T-helper 17 cell (primary cell): ENCODE measurements at regions not wholly inside any gene's neighbourhood (a gene's known extent, or its start where the extent isn't known, plus 50 kb on each side); places are given as distances from the start of the nearest gene placed in this dataset.

Experiments used
- ATAC-seq: fragments of 150-1000 bp; cut with Tn5 transposase; 2 replicates; pipeline ENCODE4 v1.10.0; 2021; ENCODE audit warnings: mild to moderate bottlenecking, moderate library complexity
- DNase-seq, 3 donors: peaks; one replicate each; pipeline versions ENCODE4 v3.0.0 to v3.0.0-alpha.2; 2020 to 2021
- H3K9me3 ChIP-seq: one replicate; pipeline ENCODE4 v1.7.0; 2013; ENCODE audit warnings: low read length, mild to moderate bottlenecking; ENCODE audit not compliant: control insufficient read depth, poor library complexity, severe bottlenecking
- H3K27ac Mint-ChIP-seq: one replicate; pipeline ENCODE4 v1.8.0; 2022; ENCODE audit warnings: mild to moderate bottlenecking, moderate library complexity, mixed read lengths
- H3K27me3 Mint-ChIP-seq: one replicate; pipeline ENCODE4 v1.8.0; 2022; ENCODE audit warnings: mixed read lengths
- H3K36me3 Mint-ChIP-seq: one replicate; pipeline ENCODE4 v1.8.0; 2022; ENCODE audit warnings: low read depth, mixed read lengths
- H3K4me1 Mint-ChIP-seq: one replicate; pipeline ENCODE4 v1.8.0; 2022; ENCODE audit warnings: mild to moderate bottlenecking, mixed read lengths
- H3K4me3 Mint-ChIP-seq: one replicate; pipeline ENCODE4 v1.8.0; 2022; ENCODE audit warnings: mild to moderate bottlenecking, moderate library complexity, mixed read lengths

DNA sequence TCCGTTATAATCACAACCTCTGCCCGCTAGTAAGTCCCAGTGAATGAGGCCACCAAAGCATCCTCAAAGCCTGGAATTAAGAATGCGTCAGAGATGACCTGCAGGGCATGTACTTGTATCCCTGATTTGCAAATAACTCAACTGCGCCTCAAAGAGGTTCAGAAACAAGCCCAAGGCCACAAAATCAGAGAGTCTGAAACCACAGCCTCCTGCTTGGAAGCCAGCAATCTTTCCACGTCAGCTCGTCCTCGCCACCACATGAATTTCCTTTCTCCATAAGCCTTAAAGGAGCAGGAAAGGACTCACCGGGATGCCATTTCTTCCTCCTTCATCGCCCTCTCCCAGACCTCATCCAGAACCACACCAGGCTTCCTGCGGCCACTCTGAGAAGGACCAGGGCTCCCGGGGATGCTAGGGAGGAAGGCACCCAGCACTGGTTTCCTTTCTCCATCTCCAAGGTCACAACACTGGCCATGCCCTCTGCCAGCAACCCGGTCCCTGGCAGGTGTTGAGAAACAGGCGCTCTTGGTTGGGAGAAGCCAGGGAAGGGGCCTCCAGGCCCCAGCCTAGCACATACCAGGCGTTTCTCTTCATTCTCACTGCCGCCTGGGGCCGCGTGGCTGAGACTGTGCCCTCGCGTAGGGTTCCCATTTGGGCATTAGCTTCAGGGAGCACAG lies 191.2 kb upstream of the DIO3 start:
- Mint-ChIP-seq H3K27me3 (peaks cover 66% of the 10 kb centered on the region), H3K4me3 (no peak overlapping the region), H3K4me1 (no peaks in the 10 kb centered on the region), H3K27ac (no peak overlapping the region), H3K36me3 (peaks cover 4% of the 10 kb centered on the region)
- no peak for DNase-seq
- no peak for ATAC-seq
- no peaks in the 10 kb centered on the region for H3K9me3 ChIP-seq

DNA sequence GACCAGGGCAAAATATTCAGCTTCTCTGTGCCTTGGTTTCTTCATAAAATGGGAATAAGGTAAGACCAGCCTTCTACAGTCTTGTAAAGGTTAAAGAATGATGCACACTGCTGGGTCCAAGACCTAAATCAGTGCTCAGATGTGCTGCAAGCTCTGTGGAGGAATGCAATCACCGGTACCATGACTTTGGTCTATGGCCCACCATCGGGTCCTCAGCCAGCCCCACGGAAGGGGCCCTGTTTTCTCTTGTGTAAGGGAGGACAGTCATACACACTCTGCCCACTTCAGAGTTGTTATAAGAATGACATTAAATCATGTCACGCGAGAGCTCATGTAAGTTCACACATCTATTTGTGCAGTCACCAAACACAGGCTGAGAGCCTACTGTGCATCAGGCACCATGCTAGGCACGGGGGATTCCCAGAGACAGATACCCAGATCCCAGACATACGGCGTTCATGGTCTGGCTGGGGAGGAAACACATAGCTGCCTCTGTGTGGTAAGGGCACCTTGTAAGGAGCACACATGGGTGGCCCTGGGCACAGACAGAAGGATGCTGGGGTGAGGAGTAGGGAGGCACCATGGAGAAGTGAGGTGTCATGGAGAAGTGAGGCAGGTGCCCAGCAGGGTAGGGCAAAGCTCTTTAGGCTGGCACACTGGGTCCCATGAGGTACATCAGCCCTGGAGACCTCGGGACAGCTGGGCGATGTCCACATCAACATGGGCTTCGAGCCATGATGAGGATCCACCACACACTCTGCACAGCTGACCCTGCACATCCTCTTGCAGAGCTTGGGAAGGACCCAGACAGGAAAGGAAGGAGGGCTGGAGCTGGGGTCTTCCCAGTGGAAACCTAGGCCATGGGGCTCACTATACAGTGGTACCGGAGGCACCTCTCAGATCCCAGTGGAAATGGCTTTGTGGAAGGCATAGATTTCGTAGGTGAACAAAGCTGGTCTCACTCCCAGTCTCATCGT lies 190.4 kb upstream of the DIO3 start:
- H3K36me3 Mint-ChIP-seq = peaks cover 4% of the 10 kb centered on the region
- ATAC-seq = no peak
- H3K4me3 Mint-ChIP-seq = no peak overlapping the region
- H3K4me1 Mint-ChIP-seq = no peaks in the 10 kb centered on the region
- peaks cover 68% of the 10 kb centered on the region for H3K27me3 Mint-ChIP-seq
- no peak overlapping the region for H3K27ac Mint-ChIP-seq
- DNase-seq = no peak
- no peaks in the 10 kb centered on the region for H3K9me3 ChIP-seq

DNA sequence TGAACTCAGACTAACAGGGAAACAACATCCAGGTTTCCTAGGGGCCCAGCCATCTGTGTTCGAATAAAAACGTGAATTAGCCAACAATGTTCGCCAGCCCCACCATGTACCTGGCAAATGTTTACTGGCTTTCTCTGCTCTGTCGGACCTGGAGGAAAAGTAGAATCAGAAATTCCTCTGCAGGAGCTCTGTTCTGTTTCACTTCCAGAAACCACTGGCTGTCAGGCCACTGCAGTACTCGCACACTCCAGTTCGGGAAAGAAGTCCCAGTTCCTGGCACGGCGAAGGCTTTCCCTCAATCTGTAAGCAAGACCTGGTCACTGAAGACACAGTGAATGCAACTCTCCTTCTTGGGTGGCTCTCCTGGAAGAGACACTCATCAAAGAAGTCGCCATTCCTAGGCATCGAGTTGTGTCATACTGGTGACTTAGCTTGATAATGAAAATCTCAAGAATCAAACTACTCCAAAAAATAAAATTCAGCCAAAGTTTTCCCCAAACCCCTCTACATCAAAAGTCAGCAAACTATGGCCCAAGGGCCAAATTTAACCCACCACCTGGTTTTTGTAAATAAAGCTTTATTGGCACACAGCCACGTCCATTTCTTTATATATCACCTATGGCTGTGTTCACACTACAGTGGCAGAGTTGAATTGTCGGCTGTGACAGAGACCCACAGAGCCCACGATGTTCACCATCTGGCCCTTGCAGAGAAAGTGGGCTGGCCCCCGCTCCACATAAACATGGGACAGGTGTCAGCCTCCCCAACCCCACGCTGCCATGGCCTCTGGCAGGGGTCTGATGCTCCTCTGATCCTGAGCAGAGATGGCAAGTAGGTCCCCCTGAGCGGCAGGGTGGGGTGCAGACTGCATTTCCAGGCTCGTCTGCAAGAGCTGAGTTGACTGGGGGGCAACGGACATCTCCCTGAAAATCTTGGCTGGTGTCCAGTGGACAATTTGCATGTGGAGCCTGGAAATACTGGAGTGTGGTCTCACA lies 189.2 kb upstream of the DIO3 start:
- no peaks in the 10 kb centered on the region for H3K4me1 Mint-ChIP-seq
- H3K27ac Mint-ChIP-seq = no peak overlapping the region
- no peak overlapping the region for H3K4me3 Mint-ChIP-seq
- ATAC-seq (no peak), DNase-seq (no peak)
- peaks cover 4% of the 10 kb centered on the region for H3K36me3 Mint-ChIP-seq
- no peaks in the 10 kb centered on the region for H3K9me3 ChIP-seq
- H3K27me3 Mint-ChIP-seq = peaks cover 76% of the 10 kb centered on the region

DNA sequence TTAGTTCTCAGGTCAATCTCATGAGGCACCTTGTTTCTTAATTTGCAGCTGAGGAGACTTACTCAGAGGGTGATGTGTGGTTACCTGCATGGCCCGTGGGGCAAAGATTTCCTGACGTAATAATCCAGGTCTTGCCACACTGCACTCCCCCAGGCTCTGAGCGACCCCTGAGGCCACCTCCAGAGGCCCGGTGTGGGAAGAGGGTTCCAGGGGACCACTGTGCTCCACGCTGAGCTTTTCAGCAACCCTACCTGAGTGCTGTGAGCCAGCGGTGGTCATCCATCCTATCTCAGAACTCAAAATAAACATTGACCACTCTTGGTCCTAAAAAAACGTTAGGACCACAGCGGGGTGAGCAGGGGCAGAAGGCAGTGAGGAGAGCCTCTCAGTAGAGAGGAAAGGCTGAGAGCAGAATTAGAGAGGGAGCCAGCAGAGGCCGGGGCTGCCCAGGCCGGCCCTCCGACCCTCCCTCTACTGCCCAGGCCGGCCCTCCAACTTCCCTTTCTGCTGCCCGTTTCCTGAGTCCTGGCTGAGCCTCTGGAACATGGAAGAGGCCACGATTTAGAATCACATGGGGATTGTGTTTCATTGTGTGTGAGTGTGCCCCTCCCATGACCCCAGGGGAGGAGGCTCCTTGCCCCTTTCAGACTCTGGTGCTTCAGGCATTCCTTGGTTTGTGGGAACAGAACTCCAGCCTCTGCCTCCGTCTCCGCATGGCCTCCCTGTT lies 188.2 kb upstream of the DIO3 start:
- H3K36me3 Mint-ChIP-seq = peaks cover 4% of the 10 kb centered on the region
- no peaks in the 10 kb centered on the region for H3K9me3 ChIP-seq
- no peak overlapping the region for H3K27ac Mint-ChIP-seq
- H3K4me3 Mint-ChIP-seq = no peak overlapping the region
- ATAC-seq = no peak
- DNase-seq = no peak
- H3K4me1 Mint-ChIP-seq = no peaks in the 10 kb centered on the region
- H3K27me3 Mint-ChIP-seq = peaks cover 71% of the 10 kb centered on the region

DNA sequence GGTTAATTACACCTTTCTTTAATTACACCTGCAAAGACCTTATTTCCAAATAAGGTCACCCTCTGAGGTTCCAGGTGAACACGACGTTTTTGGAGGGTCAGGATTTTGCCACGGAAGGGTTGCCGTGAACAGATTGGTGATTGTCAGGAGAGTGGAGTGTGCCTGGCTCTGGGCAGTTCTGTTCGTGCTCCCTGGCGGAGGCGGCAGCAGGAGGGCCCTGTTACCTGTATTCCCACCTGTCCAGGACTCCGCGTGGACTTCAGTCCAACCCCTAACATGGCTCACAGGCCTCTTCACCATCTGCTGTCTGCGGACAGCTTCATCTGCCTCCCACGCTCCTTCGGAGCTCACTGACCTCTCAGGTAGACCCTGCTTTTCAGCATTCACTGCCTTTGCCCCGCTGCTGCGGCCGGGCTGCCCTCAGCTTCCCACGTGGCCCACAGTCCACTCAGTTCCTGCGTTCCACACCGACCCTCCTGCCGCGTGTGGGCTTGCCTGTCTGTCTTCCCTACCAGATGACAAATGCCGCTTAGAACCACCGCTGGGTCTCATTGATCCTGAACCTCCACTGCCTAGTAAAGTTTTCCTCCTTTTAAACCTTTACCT lies 187.5 kb upstream of the DIO3 start:
- no peaks in the 10 kb centered on the region for H3K9me3 ChIP-seq
- H3K4me1 Mint-ChIP-seq = no peaks in the 10 kb centered on the region
- H3K27me3 Mint-ChIP-seq = peaks cover 67% of the 10 kb centered on the region
- no peak for DNase-seq
- ATAC-seq = no peak
- H3K36me3 Mint-ChIP-seq = peaks cover 4% of the 10 kb centered on the region
- no peak overlapping the region for H3K27ac Mint-ChIP-seq
- no peak overlapping the region for H3K4me3 Mint-ChIP-seq

DNA sequence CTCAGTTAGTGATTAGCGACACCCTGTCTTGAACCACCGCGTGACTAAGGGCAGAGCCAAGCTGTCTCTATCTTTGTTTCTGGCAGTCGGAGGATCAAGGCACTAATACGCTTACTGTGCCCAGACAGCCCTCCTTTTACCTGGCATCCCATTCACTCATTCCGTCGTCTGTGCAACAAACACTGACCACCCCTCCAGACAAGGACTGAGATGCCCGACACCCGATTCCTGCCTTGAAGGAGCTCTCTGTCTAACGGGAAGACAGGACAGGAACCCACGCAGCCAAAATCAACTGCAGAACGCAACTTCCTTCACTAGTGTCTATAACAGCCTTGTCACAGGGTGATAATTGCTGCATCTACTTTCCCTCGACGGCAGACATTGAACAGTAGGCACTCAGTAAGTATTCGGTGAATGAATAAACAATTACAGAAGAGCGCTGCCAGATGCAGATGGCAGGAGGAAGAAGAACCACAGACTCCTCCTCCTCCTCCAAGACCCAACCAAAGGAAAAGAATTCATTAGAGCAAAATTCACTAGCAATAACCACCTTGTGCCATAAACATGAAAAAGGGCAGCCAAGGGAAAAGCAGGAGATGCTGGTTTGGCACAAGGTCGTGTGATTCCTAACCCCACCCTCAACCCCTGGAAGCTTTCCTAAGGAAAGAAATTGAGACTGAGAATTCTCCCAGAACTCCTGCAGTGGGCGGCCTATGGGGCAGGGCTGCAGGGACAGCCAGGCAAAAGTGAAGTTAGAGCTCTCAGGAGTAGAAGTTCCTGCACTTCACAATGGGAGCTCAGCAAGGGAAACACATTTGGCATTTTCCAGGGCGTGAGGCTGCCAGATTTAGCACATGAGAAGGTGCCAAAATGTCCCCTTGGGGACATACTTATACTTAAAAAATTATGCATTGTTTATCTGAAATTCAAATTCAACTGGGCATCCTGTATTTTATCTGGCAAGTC lies 186.6 kb upstream of the DIO3 start:
- DNase-seq = no peak
- peaks cover 61% of the 10 kb centered on the region for H3K27me3 Mint-ChIP-seq
- no peak for ATAC-seq
- no peaks in the 10 kb centered on the region for H3K4me1 Mint-ChIP-seq
- H3K4me3 Mint-ChIP-seq = no peak overlapping the region
- no peaks in the 10 kb centered on the region for H3K9me3 ChIP-seq
- H3K27ac Mint-ChIP-seq = no peak overlapping the region
- H3K36me3 Mint-ChIP-seq = peaks cover 4% of the 10 kb centered on the region

DNA sequence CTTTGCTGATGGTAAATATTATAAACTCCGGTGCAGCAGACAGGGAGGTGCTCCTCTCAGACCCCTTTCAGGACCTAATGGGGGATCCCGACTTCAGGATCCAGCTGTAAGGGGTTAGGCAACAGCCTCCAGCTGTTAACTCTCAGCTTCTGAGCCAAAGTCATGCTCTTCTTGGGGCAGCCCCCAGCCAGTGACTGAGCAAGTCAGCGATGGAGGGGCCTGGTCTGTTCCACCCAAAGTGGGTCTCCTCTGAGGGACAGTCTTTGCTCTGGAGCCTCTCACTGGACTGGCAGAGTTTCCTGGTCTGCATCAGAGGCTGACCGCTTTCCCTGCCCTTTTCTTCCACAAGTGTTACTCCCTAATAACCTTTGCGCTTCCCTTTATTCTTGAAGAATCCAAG lies 184.2 kb upstream of the DIO3 start:
- H3K9me3 ChIP-seq = peaks cover 3% of the 10 kb centered on the region
- ATAC-seq (no peak), DNase-seq (no peak)
- Mint-ChIP-seq H3K4me3 (no peak overlapping the region), H3K4me1 (no peaks in the 10 kb centered on the region), H3K36me3 (peaks cover 4% of the 10 kb centered on the region), H3K27ac (no peak overlapping the region), H3K27me3 (peaks cover 44% of the 10 kb centered on the region)

DNA sequence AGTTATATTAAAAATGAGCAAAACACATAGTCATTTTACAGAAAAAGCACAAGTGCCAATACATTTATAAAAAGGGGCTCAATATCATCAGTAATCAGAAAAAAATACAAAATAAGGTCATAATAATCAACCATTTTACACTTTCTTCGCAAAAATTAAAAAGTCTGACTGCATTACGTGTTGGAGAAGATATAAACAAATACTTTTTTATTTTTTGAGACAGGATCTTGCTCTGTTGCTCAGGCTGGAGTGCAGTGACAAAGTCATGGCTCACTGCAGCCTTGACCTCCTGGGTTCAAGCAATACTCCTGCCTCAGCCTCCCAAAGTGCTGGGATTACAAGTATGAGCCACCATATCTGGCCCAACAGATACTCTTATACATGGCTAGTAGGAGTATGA lies 181.5 kb upstream of the DIO3 start:
- Mint-ChIP-seq H3K4me3 (no peak overlapping the region), H3K4me1 (no peaks in the 10 kb centered on the region), H3K36me3 (no peaks in the 10 kb centered on the region), H3K27ac (no peak overlapping the region), H3K27me3 (peaks cover 17% of the 10 kb centered on the region)
- peaks cover 3% of the 10 kb centered on the region for H3K9me3 ChIP-seq
- ATAC-seq (no peak), DNase-seq (no peak)

DNA sequence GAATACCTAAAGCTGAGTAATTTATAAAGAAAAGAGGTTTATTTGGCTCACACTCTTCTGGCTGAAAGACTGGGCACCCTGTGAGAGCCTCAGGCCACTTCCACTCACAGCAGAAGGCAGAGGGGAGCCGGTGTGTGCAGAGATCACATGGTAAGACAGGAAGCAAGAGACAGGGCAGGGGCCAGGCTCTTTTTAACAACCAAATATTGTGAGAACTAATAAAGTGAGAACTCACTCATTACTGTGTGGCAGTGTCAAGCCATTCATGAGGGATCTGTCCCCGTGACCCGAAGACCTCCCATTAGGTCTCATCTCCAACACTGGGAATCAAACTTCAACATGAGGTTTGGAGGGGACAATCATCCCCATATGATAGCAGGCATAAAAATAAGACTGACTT lies 180.8 kb upstream of the DIO3 start:
- peaks cover 10% of the 10 kb centered on the region for H3K27me3 Mint-ChIP-seq
- H3K9me3 ChIP-seq = peaks cover 3% of the 10 kb centered on the region
- ATAC-seq = no peak
- H3K27ac Mint-ChIP-seq = no peak overlapping the region
- H3K4me1 Mint-ChIP-seq = no peaks in the 10 kb centered on the region
- no peak for DNase-seq
- no peaks in the 10 kb centered on the region for H3K36me3 Mint-ChIP-seq
- H3K4me3 Mint-ChIP-seq = no peak overlapping the region

DNA sequence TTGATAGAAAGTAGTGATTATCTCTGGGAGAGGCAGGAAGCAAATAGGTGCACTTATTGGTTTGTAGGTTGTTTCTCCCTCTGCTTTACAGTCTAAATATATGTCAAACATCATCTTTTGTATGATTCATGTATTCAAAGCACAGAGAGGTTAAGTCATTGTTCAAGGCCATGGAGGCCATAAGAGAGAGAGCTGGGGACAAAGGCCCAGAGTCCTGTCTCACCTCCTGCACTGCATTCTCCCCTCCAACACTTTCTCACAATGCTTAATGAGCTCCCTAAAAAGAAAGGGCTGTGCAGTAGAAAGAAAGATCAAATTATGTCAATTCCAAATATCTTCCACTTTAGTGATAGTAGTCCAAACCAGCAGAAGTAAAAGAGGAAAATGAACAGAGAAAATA lies 180.4 kb upstream of the DIO3 start:
- Mint-ChIP-seq H3K4me1 (no peaks in the 10 kb centered on the region), H3K4me3 (no peak overlapping the region), H3K27me3 (peaks cover 8% of the 10 kb centered on the region), H3K36me3 (no peaks in the 10 kb centered on the region), H3K27ac (no peak overlapping the region)
- H3K9me3 ChIP-seq = peaks cover 3% of the 10 kb centered on the region
- no peak for DNase-seq
- no peak for ATAC-seq

DNA sequence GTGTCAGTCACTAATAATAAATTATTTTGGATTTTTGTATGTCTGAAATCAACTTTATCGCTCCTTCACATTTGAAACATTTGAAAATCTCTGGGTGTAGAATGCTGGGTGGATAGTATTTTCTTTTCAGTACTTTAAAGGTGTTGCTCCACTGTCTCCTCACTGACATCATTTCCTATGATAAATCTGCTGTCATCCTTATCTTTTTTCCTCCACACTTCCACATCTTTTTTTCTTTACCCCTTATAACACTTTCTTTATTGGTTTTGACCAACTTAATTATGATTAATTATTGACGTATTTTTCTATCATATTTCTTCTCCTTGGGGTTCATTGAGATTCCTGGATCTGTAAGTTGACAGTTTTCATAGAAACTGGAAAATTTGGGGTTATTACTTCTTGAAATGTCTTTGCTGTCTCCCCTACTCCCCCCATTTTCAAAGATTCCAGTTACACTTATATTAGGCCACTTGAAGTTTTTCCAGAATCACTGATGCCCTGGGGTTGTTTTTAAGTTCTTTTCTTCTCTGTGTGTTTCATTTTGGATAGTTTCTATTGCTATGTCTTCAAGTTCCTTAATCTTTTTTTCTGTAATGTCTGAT lies 177.5 kb upstream of the DIO3 start:
- Mint-ChIP-seq H3K27ac (no peak overlapping the region), H3K4me1 (no peaks in the 10 kb centered on the region), H3K4me3 (no peak overlapping the region), H3K27me3 (no peaks in the 10 kb centered on the region), H3K36me3 (no peaks in the 10 kb centered on the region)
- H3K9me3 ChIP-seq = peaks cover 3% of the 10 kb centered on the region
- ATAC-seq = no peak
- no peak for DNase-seq
